ENCODE measurements at regions not wholly inside any gene's neighbourhood (a gene's known extent, or its start where the extent isn't known, plus 50 kb on each side); places are given as distances from the start of the nearest gene placed in this dataset.

- TF ChIP-seq POLR2AphosphoS5 (IDR thresholded peaks at IDR 0.05) (no peak), POLR2A (IDR thresholded peaks at IDR 0.05) (no peak)
Measured at GRCh38 chr2:189372688-189373257, 68.5 kb upstream of the WDR75 start.

All from transverse colon (tissue), 3 donors.